D721Med (cell line): ENCODE measurements at regions not wholly inside any gene's neighbourhood (a gene's known extent, or its start where the extent isn't known, plus 50 kb on each side); places are given as distances from the start of the nearest gene placed in this dataset.

Source experiments
- DNase-seq: peaks from one replicate; pipeline ENCODE4 v3.0.0; 2011; ENCODE audit warnings: low spot score; ENCODE audit not compliant: insufficient read length
- FAIRE-seq: peaks from 2 replicates; lab custom pipeline; 2011; peaks lifted over from hg19 to GRCh38; lab: Jason Lieb, UNC
- TF ChIP-seq, protein P1 (sequence below): IDR thresholded peaks from 2 replicates; pipeline ENCODE4 v1.5.1; 2012; ENCODE audit warnings: mild to moderate bottlenecking, control low read depth; ENCODE audit not compliant: insufficient read depth; ENCODE audit errors: missing control alignments

- TF ChIP-seq, protein P1, sequence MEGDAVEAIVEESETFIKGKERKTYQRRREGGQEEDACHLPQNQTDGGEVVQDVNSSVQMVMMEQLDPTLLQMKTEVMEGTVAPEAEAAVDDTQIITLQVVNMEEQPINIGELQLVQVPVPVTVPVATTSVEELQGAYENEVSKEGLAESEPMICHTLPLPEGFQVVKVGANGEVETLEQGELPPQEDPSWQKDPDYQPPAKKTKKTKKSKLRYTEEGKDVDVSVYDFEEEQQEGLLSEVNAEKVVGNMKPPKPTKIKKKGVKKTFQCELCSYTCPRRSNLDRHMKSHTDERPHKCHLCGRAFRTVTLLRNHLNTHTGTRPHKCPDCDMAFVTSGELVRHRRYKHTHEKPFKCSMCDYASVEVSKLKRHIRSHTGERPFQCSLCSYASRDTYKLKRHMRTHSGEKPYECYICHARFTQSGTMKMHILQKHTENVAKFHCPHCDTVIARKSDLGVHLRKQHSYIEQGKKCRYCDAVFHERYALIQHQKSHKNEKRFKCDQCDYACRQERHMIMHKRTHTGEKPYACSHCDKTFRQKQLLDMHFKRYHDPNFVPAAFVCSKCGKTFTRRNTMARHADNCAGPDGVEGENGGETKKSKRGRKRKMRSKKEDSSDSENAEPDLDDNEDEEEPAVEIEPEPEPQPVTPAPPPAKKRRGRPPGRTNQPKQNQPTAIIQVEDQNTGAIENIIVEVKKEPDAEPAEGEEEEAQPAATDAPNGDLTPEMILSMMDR, result no peak
- FAIRE-seq (no peak), DNase-seq (no peak)
Observed at GRCh38 chr21:22046576-22046975, 1048.4 kb downstream of the NCAM2 start.

- FAIRE-seq (no peak), DNase-seq (no peak)
- TF ChIP-seq, protein P1, result no peak
Observed at GRCh38 chr21:22056904-22057303, 1058.7 kb downstream of the NCAM2 start.

DNA sequence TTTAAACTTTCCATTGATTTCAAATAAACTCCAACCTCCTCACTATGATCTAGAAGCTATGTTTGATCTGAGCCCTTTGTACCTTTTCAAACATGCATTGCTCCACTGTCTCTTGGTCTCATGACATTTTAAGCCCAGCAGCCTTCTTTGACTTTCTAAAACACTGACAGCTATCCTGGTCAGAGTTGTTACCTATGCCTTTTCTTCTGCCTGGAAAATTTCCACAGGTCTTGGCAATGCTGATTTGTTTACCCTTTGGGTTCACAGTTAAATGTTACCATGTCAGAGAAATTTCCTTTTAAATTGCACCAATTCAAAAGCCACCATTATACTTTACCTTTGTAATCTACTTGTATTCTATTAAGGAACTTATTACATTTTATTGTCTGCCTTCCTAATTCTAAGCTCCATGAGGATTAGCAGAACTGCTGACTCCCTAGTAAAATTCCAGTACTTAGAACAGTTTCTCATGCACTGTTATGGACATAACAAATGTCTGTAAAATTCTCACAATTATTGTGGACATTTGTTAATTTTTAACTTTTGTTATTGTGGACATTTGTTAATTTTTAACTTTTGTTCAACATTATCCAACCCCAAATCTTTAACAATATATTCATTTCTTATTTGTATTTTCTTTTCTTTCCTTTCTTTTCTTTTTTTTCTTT is 1064.4 kb downstream of the NCAM2 start:
- no peak for DNase-seq
- TF ChIP-seq, protein P1, result no peak
- FAIRE-seq, result no peak

GRCh38 chr21:22063140-22063539 is 1064.9 kb downstream of the NCAM2 start:
- TF ChIP-seq, protein P1, result no peak
- DNase-seq (no peak), FAIRE-seq (no peak)

DNA sequence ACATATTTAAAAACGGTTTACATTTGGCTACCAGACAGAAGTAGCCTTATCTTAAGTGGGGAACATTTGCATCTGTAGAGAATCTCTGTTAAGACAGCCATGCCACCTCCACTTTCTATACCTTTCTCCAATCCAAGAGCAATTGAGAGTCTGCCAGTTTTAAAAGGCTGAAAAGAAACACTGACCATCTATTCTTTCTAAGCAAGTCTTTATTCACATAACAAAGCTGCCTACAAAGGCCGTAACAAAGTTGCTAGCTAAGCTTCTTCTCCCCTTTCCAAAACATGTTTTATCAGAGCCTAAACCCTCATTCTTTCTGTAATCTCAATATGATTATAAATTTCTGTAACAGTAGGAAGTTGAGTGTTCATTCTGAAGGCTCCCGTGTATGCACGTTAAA is 1078.3 kb downstream of the NCAM2 start:
- DNase-seq (no peak), FAIRE-seq (no peak)
- TF ChIP-seq, protein P1, result no peak

GRCh38 chr21:22083899-22084298 is 1085.7 kb downstream of the NCAM2 start:
- FAIRE-seq, result no peak
- TF ChIP-seq, protein P1, result no peak
- DNase-seq, result no peak

DNA sequence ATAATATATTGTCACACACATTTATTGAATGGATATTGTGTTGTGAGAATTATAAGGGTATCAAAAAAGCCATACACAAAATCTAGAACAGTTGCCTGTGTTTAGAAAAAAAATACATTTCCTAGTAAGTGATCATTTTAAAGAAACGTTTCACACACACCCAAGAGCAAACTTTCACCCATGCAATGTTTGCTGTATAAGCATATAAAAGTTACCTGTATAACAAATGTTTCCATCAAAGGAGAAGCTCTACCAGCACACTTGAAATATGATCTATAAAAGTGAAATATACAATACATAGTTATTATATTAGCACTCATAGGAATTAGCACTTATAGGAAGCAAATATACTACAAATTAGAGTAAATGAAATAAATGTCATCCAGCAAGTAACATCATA is 1098.1 kb downstream of the NCAM2 start:
- DNase-seq (no peak), FAIRE-seq (no peak)
- TF ChIP-seq, protein P1, result no peak
